ENCODE measurements at regions not wholly inside any gene's neighbourhood (a gene's known extent, or its start where the extent isn't known, plus 50 kb on each side); places are given as distances from the start of the nearest gene placed in this dataset.

DNA sequence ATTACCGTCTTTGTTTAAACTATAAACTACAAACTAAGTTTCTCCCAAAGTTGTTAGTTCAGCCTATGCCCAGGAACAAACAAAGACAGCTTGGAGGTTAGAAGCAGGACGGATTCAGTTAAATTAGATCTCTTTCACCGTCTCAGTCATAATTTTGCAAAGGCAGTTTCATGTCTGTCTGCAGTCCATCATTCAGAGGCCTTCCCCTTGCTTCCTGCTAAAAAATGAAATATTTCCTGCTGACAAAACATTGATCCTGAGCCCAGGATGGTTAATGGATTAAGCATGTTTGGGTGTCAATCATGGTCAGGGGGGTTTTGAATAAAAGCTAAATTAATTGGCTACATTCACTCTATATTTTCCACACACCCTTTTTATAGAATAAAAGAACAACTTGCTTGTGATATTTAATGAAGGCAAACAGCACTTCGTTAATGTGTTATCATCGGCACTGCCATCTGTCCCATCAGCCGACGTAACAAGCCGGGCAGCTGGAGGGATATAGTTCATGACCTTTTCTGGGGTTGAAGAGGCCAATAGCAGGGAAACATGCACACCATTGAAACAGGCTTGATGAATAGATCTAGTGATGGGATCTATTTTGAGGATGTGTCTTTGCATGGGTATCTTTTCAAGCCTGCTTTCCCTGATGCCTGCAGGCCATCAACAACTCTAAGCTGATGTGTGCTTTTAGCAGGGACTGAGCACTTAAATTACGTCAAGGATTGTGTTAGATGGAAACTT is 521.3 kb upstream of the TMEM132C start:
- H3K9me3 ChIP-seq (ENCODE audit: control extremely low read depth in 1 of 3, control insufficient read depth in 2 of 3, insufficient read depth in 1 of 3, low read length in 2 of 3) = peaks cover 0 to 4% (median 0%) of the 10 kb centered on the region in 3 donors
- no peaks in the 10 kb centered on the region for H3K79me2 ChIP-seq (ENCODE audit: control insufficient read depth, insufficient read depth, low read length)
- ATAC-seq (ENCODE audit: low read depth) (no peak), DNase-seq (no peak)
- Mint-ChIP-seq H3K27me3 (no peaks in the 10 kb centered on the region), H3K9me3 (ENCODE audit: insufficient read depth) (peaks cover 8% of the 10 kb centered on the region), H3K4me3 (no peak overlapping the region), H3K27ac (no peak overlapping the region), H3K4me1 (no peaks in the 10 kb centered on the region)
- no peak overlapping the region for H3K27ac ChIP-seq (ENCODE audit: low read length in 2 of 2)
- no peak overlapping the region for H3K4me3 ChIP-seq (ENCODE audit: control extremely low read depth in 1 of 5, extremely low read depth in 1 of 5, insufficient read depth in 1 of 5, low read depth in 2 of 5, low read length in 4 of 5)
- CTCF ChIA-PET = no interaction called here
- POLR2A ChIA-PET = no interaction called here
- intact Hi-C loops (cut with micrococcal nuclease) = no loop called here
- H3K4me1 ChIP-seq (ENCODE audit: control insufficient read depth in 2 of 2, insufficient read depth in 2 of 2, low read length in 2 of 2) = no peaks in the 10 kb centered on the region
- no peaks in the 10 kb centered on the region for H3K27me3 ChIP-seq (replicated peaks in 1 of 4; ENCODE audit: control extremely low read depth in 1 of 4, control insufficient read depth in 3 of 4, insufficient read depth in 4 of 4, low read length in 3 of 4)
- WGBS (ENCODE audit: insufficient coverage) = 98% methylated on average over 5 of the region's 9 CpGs
- H3K36me3 ChIP-seq (replicated peaks in 1 of 2; ENCODE audit: control extremely low read depth in 1 of 2, control insufficient read depth in 1 of 2, extremely low read depth in 1 of 2, insufficient read depth in 2 of 2, low read length in 1 of 2) = no peaks in the 10 kb centered on the region
- H4K20me1 ChIP-seq (ENCODE audit: control insufficient read depth, insufficient read depth, low read length, poor library complexity, severe bottlenecking) = no peaks in the 10 kb centered on the region
- TF ChIP-seq, protein P1, sequence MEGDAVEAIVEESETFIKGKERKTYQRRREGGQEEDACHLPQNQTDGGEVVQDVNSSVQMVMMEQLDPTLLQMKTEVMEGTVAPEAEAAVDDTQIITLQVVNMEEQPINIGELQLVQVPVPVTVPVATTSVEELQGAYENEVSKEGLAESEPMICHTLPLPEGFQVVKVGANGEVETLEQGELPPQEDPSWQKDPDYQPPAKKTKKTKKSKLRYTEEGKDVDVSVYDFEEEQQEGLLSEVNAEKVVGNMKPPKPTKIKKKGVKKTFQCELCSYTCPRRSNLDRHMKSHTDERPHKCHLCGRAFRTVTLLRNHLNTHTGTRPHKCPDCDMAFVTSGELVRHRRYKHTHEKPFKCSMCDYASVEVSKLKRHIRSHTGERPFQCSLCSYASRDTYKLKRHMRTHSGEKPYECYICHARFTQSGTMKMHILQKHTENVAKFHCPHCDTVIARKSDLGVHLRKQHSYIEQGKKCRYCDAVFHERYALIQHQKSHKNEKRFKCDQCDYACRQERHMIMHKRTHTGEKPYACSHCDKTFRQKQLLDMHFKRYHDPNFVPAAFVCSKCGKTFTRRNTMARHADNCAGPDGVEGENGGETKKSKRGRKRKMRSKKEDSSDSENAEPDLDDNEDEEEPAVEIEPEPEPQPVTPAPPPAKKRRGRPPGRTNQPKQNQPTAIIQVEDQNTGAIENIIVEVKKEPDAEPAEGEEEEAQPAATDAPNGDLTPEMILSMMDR (IDR thresholded peaks at IDR 0.05) = no peak
- no peak for TF ChIP-seq EZH2 (IDR thresholded peaks at IDR 0.05; ENCODE audit: borderline replicate concordance, insufficient read depth, low read depth, low read length, poor library complexity, severe bottlenecking)
- H2AFZ ChIP-seq (ENCODE audit: insufficient read depth, low read depth, low read length, poor library complexity, severe bottlenecking) = no peak overlapping the region
- no peak overlapping the region for H3K4me2 ChIP-seq (replicated peaks; ENCODE audit: low read depth, low read length, poor library complexity, severe bottlenecking)
- H3K9ac ChIP-seq (ENCODE audit: low read length) = no peak overlapping the region

DNA sequence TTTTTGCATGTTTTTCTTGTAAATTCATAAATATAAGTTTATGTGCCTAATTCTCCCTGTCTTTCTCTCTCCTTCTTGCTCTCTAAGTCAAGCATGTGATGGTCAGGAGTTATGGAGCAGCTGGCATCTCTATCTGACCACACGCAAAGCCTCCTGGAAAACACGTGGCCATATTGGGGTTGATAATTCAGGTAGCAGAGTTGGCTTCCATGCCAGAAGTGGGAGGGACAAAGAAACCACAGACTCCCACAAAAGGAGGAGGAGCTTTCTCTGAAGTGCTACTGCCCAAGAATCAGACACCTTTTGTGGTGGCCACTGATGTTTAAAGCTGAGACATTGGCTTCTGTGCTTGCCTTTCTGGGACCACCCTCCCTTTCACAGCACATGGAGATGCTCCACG is 517.6 kb upstream of the TMEM132C start:
- peaks cover 4% of the 10 kb centered on the region for H3K9me3 Mint-ChIP-seq (ENCODE audit: insufficient read depth)
- peaks cover 0 to 3% (median 0%) of the 10 kb centered on the region in 3 donors for H3K9me3 ChIP-seq (ENCODE audit: control extremely low read depth in 1 of 3, control insufficient read depth in 2 of 3, insufficient read depth in 1 of 3, low read length in 2 of 3)
- H3K27ac Mint-ChIP-seq = no peak overlapping the region
- DNase-seq = no peak
- 100% methylated on average over 2 of the region's 3 CpGs for WGBS (ENCODE audit: insufficient coverage)
- no peaks in the 10 kb centered on the region for H3K27me3 ChIP-seq (replicated peaks in 1 of 4; ENCODE audit: control extremely low read depth in 1 of 4, control insufficient read depth in 3 of 4, insufficient read depth in 4 of 4, low read length in 3 of 4)
- ATAC-seq (ENCODE audit: low read depth) = no peak
- H3K79me2 ChIP-seq (ENCODE audit: control insufficient read depth, insufficient read depth, low read length) = no peaks in the 10 kb centered on the region
- H3K27ac ChIP-seq (ENCODE audit: low read length in 2 of 2) = no peak overlapping the region
- H3K4me3 Mint-ChIP-seq = no peak overlapping the region
- no peak overlapping the region for H3K9ac ChIP-seq (ENCODE audit: low read length)
- no peaks in the 10 kb centered on the region for H4K20me1 ChIP-seq (ENCODE audit: control insufficient read depth, insufficient read depth, low read length, poor library complexity, severe bottlenecking)
- TF ChIP-seq EZH2 (IDR thresholded peaks at IDR 0.05; ENCODE audit: borderline replicate concordance, insufficient read depth, low read depth, low read length, poor library complexity, severe bottlenecking) = no peak
- TF ChIP-seq, protein P1 (IDR thresholded peaks at IDR 0.05) = no peak
- no peak overlapping the region for H3K4me3 ChIP-seq (ENCODE audit: control extremely low read depth in 1 of 5, extremely low read depth in 1 of 5, insufficient read depth in 1 of 5, low read depth in 2 of 5, low read length in 4 of 5)
- CTCF ChIA-PET = no interaction called here
- POLR2A ChIA-PET = no interaction called here
- no peaks in the 10 kb centered on the region for H3K4me1 ChIP-seq (ENCODE audit: control insufficient read depth in 2 of 2, insufficient read depth in 2 of 2, low read length in 2 of 2)
- no peak overlapping the region for H2AFZ ChIP-seq (ENCODE audit: insufficient read depth, low read depth, low read length, poor library complexity, severe bottlenecking)
- no peak overlapping the region for H3K4me2 ChIP-seq (replicated peaks; ENCODE audit: low read depth, low read length, poor library complexity, severe bottlenecking)
- H3K27me3 Mint-ChIP-seq = no peaks in the 10 kb centered on the region
- no peaks in the 10 kb centered on the region for H3K4me1 Mint-ChIP-seq
- intact Hi-C loops (cut with micrococcal nuclease) = no loop called here
- no peaks in the 10 kb centered on the region for H3K36me3 ChIP-seq (replicated peaks in 1 of 2; ENCODE audit: control extremely low read depth in 1 of 2, control insufficient read depth in 1 of 2, extremely low read depth in 1 of 2, insufficient read depth in 2 of 2, low read length in 1 of 2)

Data from B cell (primary cell).